ENCODE measurements at regions not wholly inside any gene's neighbourhood (a gene's known extent, or its start where the extent isn't known, plus 50 kb on each side); places are given as distances from the start of the nearest gene placed in this dataset.
"Not testable (repeated sequence)": the region's sequence is repeated elsewhere in the genome, so short reads cannot be mapped to it uniquely, and the experiment has no call there.

DNA sequence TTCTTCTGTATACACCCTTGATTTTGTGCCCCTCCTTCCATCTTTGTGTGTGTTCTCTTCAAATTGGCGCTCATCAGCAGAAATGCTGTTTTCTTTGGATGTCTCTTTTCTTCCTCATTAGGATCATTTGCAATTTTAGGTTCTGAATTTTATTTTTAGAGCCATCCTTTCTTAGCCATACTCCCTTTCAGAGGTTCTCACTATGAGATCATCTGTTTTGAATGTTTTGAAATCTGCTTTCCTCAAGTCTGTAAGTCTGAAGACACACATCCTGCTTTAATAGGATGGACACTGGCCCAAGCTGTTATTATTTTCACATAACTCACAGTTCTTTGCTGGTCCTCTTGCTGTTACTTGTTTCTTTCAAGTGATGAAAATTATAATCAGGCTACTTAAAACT is 124.8 kb downstream of the BDH1 start:
- no peak for DNase-seq

DNA sequence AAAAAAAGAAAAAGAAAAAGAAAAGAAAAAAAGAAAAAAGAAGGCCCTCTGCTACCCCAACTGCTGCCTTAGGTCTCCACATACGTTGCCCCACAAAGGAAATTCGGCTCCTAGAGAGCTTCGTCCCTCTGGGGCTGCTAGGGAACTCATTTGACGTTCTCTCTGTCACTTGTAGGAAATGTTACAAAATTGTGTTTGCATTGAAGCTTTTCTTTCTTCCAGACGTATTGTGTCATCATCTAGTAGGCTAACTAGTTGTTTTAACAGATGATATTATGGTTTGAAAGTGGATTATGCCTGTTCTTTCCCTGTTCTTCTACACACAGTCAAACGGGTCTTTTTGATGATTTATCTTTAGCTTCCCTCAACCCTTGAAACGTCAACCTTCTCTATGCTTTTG is 125.3 kb downstream of the BDH1 start:
- no peak for DNase-seq

DNA sequence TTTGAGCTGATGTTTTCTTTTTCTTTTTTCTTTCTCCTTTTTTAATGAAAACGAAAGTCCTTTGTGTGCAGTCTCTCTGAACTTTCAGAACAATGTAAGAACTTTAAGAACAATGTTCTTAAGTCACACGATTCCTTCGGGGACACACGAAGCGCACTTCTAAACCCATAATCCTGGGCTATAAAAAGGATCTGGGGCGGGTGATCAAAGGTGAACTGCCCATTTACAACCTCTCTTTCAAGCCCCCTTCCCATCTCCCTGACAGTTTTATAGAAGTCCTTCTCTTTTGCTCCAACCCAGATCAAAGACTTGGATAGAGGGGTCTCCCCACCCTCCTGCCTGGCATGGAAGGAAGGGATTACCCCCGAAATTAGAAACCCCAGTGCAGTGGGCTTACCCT is 126.8 kb downstream of the BDH1 start:
- no peak for DNase-seq

DNA sequence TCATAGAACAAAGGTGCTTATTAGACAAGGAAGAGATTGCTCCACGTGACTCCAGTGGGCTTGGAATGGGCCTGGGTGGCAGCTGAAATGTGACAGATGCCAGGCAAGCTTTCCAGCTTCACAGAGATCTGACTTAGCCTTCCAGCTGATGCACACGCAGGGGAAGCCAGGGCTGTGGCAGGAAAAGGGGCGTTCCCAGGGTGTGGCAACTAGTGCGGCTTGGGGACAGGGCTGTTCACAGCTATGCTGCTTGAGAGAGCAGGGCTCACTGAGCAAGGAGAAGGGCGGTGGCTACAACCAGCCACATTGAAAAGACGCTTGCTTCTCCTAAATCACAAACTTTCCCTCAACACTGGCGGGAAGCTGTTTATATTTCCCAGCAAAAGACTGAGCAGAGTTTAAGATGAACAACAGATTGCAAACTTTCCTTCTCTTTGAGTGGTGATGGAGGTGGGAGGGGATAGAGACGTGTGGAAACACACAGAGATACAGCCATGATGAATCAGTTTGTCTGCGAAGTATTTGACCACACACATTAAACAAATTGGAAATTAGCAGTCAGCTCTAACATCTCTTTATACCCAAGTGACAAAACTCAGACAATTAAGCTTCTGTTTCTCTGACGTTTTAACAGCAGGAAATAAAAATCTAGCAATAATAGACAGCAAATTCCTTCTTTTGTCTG is 127.5 kb downstream of the BDH1 start:
- no peak for DNase-seq

DNA sequence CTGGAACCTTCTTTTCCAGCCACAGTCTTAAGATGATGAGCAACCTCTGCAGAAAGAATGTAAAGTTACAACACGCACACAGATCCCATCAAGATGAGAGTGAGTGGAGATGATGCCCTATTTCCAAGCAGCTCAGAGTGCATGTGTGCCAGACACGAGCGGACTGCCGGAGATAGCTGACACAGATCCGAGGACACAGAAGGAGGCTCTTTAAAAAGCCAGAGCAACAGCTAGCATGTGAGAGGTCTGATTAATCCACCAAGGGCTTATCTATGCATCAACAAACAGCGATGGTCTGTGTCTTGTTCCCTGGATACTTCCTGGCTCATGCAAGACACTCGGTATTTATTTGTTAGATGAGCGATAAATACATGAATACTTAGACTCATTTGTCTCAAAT is 128.6 kb upstream of the DLG1 start:
- no peak for DNase-seq

DNA sequence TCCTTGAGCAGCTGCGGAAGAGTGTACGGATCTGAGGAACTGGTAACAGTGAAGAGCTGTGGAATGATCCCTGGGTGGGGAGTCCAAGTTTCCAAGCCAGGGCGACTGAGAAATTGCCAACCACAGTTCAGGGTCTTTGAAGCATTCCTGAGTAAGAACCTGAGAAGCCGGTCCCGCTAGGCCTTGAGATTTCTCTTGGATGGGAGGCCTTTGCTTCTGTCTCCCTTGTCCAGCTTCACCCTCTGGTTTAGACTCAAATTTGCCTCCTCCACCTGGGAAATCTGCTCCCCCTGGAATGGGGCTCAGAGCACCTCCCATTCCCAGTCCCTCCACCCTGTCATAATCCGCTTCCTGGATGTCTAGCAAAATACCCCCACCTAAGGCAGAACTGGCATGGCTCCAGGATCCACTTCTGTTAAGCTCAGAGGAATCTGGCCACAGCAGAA is 127.7 kb upstream of the DLG1 start:
- no peak for DNase-seq

DNA sequence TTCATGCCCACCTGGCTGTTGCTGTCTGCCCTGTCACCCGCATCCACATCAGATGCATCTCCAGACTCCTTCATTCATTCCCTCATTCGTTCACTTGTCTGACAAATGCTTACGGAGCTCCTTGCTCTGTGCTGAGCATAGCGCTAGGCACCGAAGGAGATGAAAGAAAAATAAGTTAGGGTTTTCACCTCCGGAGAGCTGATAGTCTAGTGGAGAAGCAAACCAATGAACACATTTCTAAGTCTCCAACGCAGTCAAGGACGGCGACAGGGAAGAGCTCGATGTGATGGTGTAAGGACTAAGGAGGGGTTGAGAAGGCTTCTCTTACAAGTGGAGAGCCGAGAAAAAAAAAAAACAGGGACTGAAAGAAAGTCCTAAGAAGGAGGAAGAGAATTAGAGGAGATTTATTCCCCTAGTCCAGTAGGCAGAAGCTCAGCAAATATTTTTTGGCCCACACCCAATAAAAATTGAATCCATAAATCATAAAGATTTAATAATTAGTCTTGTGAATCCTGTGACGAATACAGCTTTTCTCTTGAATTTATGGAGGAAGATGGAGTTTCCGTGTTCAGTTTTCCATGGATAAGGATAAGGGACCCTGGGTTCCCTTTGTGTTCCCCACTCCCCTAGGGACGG is 127.2 kb upstream of the DLG1 start:
- DNase-seq = no peak

DNA sequence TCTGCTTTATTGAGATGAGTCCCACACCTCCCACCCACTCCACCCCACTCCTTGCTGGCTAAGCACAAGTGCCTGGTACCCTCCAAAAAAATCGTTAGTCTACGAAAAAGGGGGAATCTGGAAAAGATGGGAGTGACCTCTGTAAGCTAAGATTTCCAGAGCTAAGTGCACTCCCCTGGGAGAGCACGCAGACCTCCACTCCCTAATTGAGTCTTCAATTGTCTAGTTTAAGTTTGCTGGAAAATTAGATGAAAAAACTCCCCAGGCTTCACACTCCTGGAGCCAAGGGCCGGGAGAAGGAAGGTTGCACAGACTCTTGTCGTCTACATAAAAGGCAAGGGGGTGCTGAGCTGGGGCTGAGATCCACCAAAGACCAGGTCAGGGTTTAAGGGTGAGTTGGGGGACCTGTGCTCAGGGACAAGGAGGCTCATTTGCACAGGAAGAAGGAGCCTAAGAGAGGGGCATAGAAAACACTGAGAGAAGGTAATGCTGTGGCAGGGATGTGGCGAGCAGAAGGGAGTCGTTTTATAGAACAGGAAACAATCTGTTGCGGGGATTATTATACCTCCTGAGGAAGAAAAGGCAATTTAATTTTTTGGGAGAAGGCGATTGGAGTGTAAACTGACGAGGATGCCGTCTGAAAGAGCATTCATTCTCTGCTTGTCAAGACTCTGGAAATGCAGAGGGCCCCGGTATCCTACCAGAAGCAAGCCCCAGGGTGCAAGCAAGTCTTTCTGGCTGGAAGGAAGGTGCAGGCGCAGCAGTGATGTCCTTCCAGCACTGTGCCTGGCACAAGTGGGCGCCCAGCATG is 126.5 kb upstream of the DLG1 start:
- DNase-seq = no peak

DNA sequence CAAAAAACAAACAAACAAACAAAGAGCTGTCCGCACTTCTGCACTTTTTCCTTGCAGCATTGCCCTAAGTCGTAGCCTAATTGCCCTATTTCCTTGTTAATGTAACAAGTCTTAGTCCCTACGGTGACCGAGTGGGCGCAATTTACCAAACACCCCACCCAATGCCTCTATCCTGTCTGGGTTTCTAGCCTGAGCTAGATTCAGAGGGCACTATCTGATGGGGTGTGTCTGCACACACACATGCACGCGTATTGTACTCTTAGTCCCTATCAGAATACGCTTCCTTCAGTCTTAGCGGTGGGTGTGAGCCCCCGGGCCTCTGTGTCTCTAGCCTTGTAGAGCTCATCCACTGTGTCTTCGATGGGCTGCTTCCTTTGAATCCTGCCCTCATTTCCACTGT is 125.9 kb upstream of the DLG1 start:
- no peak for DNase-seq

DNA sequence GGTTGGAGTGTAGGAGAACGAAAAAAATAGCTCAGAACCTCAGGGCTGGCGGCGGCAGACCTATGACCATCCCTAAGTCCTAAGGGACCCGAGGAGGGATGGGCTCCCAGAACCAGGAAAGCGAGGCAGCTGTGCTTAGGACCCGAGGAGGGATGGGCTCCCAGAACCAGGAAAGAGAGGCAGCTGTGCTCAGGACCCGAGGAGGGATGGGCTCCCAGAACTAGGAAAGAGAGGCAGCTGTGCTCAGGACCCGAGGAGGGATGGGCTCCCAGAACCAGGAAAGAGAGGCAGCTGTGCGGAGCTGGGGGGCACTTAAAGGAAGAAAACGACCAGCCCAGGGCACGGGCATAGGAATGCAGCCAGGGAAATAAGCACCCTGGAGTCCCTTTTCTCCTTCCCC is 125.0 kb upstream of the DLG1 start:
- no peak for DNase-seq

DNA sequence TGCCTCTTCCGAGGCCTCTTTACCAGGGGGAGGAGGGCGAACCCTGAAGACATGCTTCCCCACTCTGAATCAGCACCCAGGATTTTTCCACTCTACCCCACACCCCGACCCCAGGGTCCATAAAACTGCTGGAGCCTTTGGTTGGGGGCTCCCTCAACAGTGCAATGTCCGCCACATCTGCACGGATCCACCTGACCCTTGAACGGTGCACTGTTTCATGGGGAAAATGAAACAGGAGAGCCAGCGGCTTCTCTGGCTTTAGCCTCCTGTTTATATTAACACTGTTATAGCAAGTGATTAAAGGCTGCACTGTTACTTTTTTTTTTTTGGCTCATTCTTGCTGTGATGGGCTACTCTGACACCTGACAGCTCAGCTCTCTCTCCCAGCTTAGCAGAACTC is 124.1 kb upstream of the DLG1 start:
- DNase-seq = no peak

DNA sequence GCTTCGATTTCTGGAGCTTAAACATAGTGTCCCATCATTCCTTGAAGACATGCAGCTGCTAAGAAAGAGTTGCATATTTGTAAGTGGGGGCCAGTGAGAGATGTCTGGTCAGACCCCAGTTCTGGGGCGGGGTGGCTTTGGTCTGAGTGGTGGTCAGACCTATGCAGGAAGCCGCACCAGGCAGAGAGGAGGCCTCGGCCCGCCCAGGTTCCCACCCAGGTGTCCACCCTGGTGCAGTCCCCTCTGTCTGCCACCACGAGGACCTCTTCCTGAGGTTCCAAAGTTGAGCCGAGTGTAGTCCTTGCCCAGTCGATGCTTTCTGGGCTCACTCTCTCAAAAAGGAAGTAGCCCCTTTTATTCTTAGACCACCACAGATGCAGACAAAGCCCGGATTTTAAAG is 122.6 kb upstream of the DLG1 start:
- no peak for DNase-seq

DNA sequence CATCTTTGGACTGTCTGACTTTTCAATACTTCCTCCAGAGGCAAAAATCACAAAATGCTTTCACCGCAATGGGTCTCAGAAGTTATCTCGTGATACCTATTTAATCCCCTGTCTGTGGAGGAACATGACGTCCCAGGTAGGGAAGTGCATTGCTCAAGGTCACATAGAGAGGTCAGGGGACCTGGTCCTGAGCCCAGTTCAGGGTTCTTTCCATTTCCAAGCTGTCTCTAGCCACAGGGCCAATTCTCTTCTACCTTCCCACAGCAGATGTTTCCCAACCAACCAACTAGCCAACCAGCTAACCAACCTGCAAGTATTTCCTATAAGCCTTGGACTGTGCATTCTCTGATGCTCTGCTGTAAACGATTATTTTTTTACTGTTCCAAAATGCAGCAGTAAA is 122.2 kb upstream of the DLG1 start:
- DNase-seq = no peak

DNA sequence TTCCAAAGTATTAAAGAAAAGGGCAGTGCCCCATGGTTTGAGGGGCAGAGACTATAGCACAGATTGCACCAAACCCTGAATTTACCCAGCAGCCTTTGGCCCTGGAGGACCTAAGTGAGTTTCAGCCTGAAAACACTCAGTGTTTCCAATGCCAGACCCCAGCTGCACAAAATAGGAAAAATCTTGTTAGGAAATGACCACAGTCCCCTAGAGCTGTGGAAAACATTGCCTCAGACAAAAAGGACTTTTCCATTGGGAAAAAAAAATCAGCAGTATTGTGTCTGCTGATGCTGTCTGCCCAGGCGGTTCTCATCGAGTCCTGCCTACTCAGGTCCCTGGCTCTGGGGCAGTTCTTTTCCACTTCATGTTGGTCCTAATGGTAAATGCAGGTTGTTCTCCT is 121.7 kb upstream of the DLG1 start:
- DNase-seq = no peak

DNA sequence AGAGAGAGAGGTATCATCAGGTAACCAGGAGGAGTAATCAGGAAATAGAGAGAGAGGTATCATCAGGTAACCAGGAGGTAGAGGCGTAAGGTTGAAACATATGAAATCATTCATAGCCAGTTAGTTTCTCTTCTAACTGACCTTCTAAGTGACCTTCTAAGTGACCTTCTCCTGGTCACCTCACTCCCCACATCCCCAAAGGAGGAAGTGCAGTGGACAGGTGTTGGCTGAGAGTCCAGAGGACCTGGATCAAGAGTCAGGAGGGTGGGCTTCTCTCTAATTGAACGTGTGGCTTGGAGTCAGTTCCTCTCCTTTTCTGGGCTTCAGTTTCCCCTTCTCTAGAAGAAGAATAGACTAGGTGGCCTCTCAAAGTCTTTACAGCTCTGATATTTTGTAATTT is 121.3 kb upstream of the DLG1 start:
- DNase-seq = no peak

DNA sequence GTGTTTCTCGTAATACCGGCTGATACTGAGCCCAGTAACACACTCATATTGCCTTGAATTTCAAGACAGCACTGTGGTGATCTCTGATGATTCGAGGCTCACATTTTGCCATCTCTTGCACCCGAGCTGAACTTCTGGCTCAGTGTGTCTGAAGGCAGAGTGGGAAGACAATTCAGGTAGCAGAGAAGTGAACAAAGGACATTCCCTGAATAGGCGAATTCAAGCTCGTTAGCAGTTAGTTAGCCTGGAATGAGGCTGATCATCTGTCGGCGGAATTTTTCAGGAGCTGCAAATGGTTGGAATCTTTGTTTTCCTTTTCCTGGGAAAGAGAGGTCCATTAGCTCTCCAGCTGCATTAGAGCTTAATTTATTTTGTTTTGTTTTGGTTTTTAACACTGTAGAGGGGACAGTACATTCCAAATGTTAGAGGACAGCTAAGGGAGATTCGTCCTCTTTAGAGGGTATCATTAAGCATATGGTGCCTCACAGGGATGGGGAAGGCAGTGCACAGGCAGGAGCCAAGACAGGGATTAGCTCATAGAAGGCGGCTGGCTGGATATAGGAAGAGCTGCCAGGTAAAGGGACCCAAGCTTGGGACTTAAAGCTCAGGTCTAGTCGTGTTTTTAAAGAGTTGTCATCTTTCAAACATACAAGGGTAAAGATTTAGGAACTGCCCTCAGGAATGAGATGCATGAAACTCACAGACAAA is 119.7 kb upstream of the DLG1 start:
- no peak for DNase-seq

DNA sequence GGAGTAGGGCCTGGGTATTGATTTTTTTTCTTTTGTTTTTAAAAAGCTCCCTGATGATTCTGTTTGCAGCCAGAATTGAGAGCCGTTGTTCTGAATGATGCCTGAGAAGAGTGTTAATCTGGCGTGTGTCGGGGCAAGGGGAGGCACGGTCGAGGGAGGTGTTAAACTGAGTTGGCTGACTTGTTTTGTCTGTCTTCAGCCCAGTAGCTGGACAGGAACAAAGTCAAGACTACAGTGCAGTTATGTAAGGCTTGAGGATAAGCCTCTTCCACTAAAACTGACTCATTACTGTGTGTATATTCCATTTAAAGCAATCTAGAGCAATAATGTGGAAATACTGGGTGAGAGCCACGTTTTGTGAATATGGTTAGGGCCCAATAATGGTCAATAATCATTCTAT is 119.0 kb upstream of the DLG1 start:
- DNase-seq = no peak

DNA sequence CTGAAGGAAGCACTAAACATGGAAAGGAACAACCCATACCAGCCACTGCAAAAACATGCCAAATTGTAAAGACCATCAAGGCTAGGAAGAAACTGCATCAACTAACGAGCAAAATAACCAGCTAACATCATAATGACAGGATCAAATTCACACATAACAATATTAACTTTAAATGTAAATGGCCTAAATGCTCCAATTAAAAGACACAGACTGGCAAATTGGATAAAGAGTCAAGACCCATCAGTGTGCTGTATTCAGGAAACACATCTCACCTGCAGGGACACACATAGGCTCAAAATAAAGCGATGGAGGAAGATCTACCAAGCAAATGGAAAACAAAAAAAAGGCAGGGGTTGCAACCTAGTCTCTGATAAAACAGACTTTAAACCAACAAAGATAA is 113.5 kb upstream of the DLG1 start:
- not testable (repeated sequence) for DNase-seq

DNA sequence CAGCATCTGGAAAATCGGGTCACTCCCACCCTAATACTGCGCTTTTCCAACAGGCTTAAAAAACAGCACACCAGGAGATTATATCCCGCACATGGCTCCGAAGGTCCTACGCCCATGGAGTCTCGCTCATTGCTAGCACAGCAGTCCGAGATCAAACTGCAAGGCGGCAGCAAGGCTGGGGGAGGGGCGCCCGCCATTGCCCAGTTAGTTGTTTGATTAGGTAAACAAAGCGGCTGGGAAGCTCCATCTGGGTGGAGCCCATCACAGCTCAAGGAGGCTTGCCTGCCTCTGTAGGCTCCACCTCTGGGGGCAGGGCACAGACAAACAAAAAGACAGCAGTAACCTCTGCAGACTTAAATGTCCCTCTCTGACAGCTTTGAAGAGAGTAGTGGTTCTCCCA is 111.8 kb upstream of the DLG1 start:
- DNase-seq = not testable (repeated sequence)

DNA sequence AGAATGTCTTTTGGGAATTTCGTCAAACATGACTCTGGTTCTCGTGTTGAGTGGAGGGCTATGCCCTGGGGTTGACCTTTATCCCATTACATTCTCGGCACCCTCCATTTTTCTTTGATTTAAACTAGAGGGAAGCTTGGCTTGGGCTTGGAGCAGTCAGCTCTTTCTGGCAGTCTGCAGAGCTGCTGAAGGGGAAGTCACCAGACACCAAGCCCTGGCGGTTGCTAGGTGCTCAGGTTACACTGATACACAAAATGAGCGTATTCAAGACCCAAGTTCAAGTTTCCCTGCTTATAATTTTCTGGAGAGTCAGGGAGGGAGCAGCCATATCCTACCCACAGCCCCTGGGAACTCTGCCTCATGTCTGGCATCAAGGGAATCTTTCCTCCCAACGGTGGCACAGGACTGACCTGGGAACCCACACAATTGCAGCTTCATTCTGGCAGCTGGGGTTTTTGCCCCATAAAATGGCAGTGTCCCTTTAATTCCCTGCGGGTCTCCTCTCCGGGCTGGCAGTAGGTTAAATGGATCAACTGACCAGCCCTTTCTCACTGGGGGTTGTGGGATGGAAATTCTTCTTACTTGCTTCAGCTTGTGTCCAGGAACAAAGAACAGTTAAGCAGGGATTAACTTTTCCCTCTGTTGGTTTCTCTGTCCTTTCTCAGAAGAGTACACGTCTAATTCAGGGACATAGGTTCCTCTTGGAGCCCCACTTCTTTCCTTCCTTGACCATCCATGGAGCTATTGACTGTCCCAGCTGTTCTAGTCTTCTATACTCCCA is 110.0 kb upstream of the DLG1 start:
- DNase-seq = no peak

DNA sequence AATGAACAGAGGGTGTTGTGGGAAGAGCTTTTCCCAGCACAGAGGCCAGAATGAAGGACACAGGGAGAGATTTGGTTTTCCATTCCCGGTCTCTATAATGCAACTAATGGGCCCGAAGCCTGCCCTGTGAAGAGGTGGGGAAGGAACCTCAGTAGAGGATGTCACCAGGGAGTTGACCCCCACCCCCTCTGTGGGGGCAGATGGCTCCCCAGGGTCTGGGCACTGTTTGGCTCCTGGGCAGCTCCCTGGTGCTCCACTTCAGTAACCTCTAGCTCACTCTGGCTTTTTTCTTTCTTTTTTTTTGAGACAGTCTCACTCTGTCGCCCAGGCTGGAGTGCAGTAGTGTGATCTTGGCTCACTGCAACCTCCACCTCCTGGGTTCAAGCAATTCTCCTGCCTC is 109.1 kb upstream of the DLG1 start:
- DNase-seq = no peak

DNA sequence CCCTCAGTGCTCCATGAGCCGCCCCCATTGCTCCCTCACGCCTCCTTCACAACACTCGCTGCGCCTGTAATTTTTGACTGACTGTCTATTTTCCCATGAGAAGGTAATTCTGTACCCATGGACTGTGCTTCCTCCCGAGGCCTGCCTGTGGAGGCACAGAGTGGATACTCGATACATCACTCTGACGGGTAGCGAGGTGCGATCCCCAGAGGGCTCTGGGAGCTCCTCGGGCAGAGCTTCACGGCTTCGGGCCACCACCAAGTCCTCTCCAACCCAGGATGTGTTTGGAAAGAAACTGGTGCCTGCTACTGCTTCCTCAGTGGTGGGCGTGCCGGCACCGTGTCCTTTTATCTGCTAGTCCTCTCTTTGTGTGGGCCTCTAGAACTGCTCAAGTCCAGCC is 108.6 kb upstream of the DLG1 start:
- DNase-seq = no peak
